Keratinocyte (primary cell): ENCODE measurements at regions not wholly inside any gene's neighbourhood (a gene's known extent, or its start where the extent isn't known, plus 50 kb on each side); places are given as distances from the start of the nearest gene placed in this dataset.
"Not testable (repeated sequence)": the region's sequence is repeated elsewhere in the genome, so short reads cannot be mapped to it uniquely, and the experiment has no call there.

Experiments
- DNase-seq: peaks from one replicate; pipeline ENCODE4 v3.0.0-alpha.2; 2011; ENCODE audit warnings: low read depth, missing footprints, low spot score
- FAIRE-seq: peaks from 2 replicates; lab custom pipeline; 2011; peaks lifted over from hg19 to GRCh38; lab: Jason Lieb, UNC
- H2AFZ ChIP-seq: 2 replicates; pipeline ENCODE4 v1.6.0; 2012; ENCODE audit warnings: low read length, control low read depth, inconsistent platforms; ENCODE audit not compliant: control insufficient read depth
- H3K27ac ChIP-seq: 2 replicates; pipeline ENCODE4 v1.5.1; 2011; ENCODE audit warnings: low read length; ENCODE audit not compliant: control insufficient read depth, insufficient read depth
- H3K27me3 ChIP-seq: 3 replicates; pipeline ENCODE4 v1.6.0; 2011; ENCODE audit warnings: low read length; ENCODE audit not compliant: control insufficient read depth, insufficient read depth; ENCODE audit errors: extremely low read depth
- H3K36me3 ChIP-seq, 2 experiments: 2 replicates in 1 of 2; 3 replicates in 1 of 2; pipeline ENCODE4 v1.5.1; 2011; ENCODE audit warnings: low read length in 2 of 2, mild to moderate bottlenecking in 1 of 2; ENCODE audit not compliant: control insufficient read depth in 2 of 2, insufficient read depth in 2 of 2; ENCODE audit errors: extremely low read depth in 1 of 2
- H3K4me1 ChIP-seq: 3 replicates; pipeline ENCODE4 v1.5.1; 2011; ENCODE audit warnings: low read length; ENCODE audit not compliant: control insufficient read depth, insufficient read depth; ENCODE audit errors: extremely low read depth
- H3K4me2 ChIP-seq: 3 replicates; pipeline ENCODE4 v1.6.0; 2011; ENCODE audit warnings: low read depth, low read length; ENCODE audit not compliant: control insufficient read depth, insufficient read depth; ENCODE audit errors: extremely low read depth
- H3K4me3 ChIP-seq, 3 experiments: fragments of 200-600 bp in 1 of 3; sonication (generic) in 1 of 3; 2 replicates in 2 of 3; 3 replicates in 1 of 3; pipeline ENCODE4 v1.5.1; 2011 to 2016; ENCODE audit warnings: low read length in 3 of 3, mild to moderate bottlenecking in 3 of 3, control low read depth in 2 of 3, inconsistent platforms in 1 of 3, low read depth in 1 of 3, mixed read lengths in 1 of 3, mixed run types in 1 of 3, moderate library complexity in 1 of 3; ENCODE audit not compliant: control insufficient read depth in 2 of 3, insufficient read depth in 2 of 3; ENCODE audit errors: extremely low read depth in 1 of 3
- H3K79me2 ChIP-seq: 2 replicates; pipeline ENCODE4 v1.6.0; 2012; ENCODE audit warnings: low read length; ENCODE audit not compliant: control insufficient read depth, insufficient read depth
- H3K9ac ChIP-seq: 3 replicates; pipeline ENCODE4 v1.6.0; 2011; ENCODE audit warnings: low read length; ENCODE audit not compliant: control insufficient read depth, insufficient read depth; ENCODE audit errors: extremely low read depth
- H3K9me1 ChIP-seq: 3 replicates; pipeline ENCODE4 v1.6.0; 2011; ENCODE audit warnings: low read length; ENCODE audit not compliant: control insufficient read depth, insufficient read depth; ENCODE audit errors: extremely low read depth
- H3K9me3 ChIP-seq: 2 replicates; pipeline ENCODE4 v1.5.1; 2012; ENCODE audit warnings: low read depth, low read length; ENCODE audit not compliant: control insufficient read depth
- H4K20me1 ChIP-seq: 3 replicates; pipeline ENCODE4 v1.6.0; 2011; ENCODE audit warnings: low read length; ENCODE audit not compliant: control insufficient read depth, insufficient read depth; ENCODE audit errors: extremely low read depth
- CTCF ChIP-seq, 3 experiments: IDR thresholded peaks in 1 of 3; conservative IDR thresholded peaks in 1 of 3; optimal IDR thresholded peaks in 1 of 3; 2 replicates in 2 of 3; 3 replicates in 1 of 3; pipeline versions ENCODE3 to v1.5.1; 2011; ENCODE audit warnings: low read length in 3 of 3, mild to moderate bottlenecking in 3 of 3, moderate library complexity in 2 of 3, control low read depth in 1 of 3, inconsistent platforms in 1 of 3; ENCODE audit not compliant: insufficient read depth in 2 of 3; ENCODE audit errors: extremely low read depth in 1 of 3
- dilution Hi-C: fragments of 300-500 bp; cut with MboI; formaldehyde crosslinking; loops from one replicate; pipeline ENCODE4 v1.7.0; 2020; ENCODE audit warnings: low sequenced_read_pairs; ENCODE audit not compliant: extremely low pct_ligation_motif_present

- H3K79me2 ChIP-seq, H3K4me3 ChIP-seq, H3K27me3 ChIP-seq, H3K27ac ChIP-seq, DNase-seq, H3K4me1 ChIP-seq, FAIRE-seq, H2AFZ ChIP-seq, H4K20me1 ChIP-seq, H3K9me1 ChIP-seq, H3K9me3 ChIP-seq, H3K36me3 ChIP-seq, dilution Hi-C loops, H3K4me2 ChIP-seq, H3K9ac ChIP-seq: not testable (repeated sequence)
These were observed 518.4 kb downstream of the TUBA3C start for GRCh38 chr13:18663222-18663621.

- H3K27ac ChIP-seq, H3K9me3 ChIP-seq, H3K9me1 ChIP-seq, H3K27me3 ChIP-seq, FAIRE-seq, H4K20me1 ChIP-seq, DNase-seq, H3K4me1 ChIP-seq, H3K79me2 ChIP-seq, H3K36me3 ChIP-seq, H3K9ac ChIP-seq, H3K4me2 ChIP-seq, dilution Hi-C loops, H2AFZ ChIP-seq, H3K4me3 ChIP-seq: not testable (repeated sequence)
- TF ChIP-seq CTCF (optimal IDR thresholded peaks at IDR 0.05 in 1 of 3, IDR thresholded peaks at IDR 0.05 in 1 of 3, conservative IDR thresholded peaks at IDR 0.05 in 1 of 3; ENCODE audit: extremely low read depth in 1 of 3, insufficient read depth in 2 of 3, low read length in 3 of 3): peak in 2 of 3 experiments; percentile 14 to 20
These were observed 537.9 kb downstream of the TUBA3C start for GRCh38 chr13:18643644-18644172.

GRCh38 chr13:18628928-18629327 is 552.7 kb downstream of the TUBA3C start:
- H3K9me1 ChIP-seq, H3K79me2 ChIP-seq, H3K27ac ChIP-seq, H3K9ac ChIP-seq, H4K20me1 ChIP-seq, H3K27me3 ChIP-seq, H3K36me3 ChIP-seq, H3K4me1 ChIP-seq, H2AFZ ChIP-seq, H3K9me3 ChIP-seq, DNase-seq, dilution Hi-C loops, H3K4me3 ChIP-seq, FAIRE-seq, H3K4me2 ChIP-seq: not testable (repeated sequence)
